ENCODE measurements at regions not wholly inside any gene's neighbourhood (a gene's known extent, or its start where the extent isn't known, plus 50 kb on each side); places are given as distances from the start of the nearest gene placed in this dataset.

GRCh38 chr2:220890931-220891330 lies 681.2 kb downstream of the EPHA4 start:
- DNase-seq: no peak

GRCh38 chr2:220891405-220891804 lies 680.7 kb downstream of the EPHA4 start:
- DNase-seq: no peak

GRCh38 chr2:220892018-220892634 lies 680.0 kb downstream of the EPHA4 start:
- DNase-seq: no peak

- DNase-seq: no peak
Measured at GRCh38 chr2:220893411-220893810, 678.7 kb downstream of the EPHA4 start.

- DNase-seq: no peak
Measured at GRCh38 chr2:220894069-220894468, 678.0 kb downstream of the EPHA4 start.

GRCh38 chr2:220899492-220899891 lies 672.6 kb downstream of the EPHA4 start:
- no peak for DNase-seq

GRCh38 chr2:220904015-220904414 lies 668.1 kb downstream of the EPHA4 start:
- no peak for DNase-seq

DNA sequence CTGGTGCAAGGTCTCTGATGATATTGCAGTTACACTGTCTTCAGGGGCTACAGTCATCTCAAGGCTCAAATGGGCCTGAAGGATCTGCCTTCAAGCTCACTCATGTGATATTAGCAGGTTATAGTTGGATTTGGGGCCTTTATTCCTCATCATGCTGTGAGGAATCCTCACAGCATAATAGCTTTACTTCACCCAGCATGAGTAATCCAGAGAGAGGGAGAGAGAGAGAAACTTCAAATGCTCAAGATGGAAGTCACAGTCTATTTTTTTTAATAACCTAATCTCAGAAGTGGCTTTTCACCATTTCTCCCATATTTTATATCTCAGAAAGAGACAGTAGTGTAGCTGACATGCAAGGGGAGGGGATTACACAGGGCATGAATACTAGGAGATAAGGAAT lies 658.7 kb downstream of the EPHA4 start:
- DNase-seq: no peak

DNA sequence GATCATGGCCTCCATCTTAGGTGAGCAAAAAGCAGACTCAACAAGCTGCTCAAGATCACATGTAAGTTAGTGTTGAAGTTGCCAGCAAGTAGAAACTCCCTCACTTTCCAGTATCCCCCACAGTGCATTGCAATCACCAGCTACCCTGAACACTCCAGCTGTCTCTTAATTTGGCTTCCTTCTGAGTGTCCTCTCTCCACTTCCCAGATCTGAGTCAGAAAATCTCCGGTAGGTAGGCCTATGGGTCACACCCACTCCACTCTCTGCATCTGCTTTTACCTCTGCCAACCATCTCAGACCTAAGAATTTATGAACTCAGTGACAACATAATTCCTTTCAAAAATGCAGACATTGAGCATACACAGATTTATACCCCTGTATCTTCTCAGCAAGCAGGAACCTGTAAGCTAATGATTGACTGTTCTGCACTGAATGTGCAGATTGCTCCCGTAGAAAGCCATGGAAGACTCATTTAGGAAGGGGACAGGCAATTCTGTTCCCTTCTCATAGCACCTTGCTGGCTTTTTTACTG lies 656.9 kb downstream of the EPHA4 start:
- no peak for DNase-seq

DNA sequence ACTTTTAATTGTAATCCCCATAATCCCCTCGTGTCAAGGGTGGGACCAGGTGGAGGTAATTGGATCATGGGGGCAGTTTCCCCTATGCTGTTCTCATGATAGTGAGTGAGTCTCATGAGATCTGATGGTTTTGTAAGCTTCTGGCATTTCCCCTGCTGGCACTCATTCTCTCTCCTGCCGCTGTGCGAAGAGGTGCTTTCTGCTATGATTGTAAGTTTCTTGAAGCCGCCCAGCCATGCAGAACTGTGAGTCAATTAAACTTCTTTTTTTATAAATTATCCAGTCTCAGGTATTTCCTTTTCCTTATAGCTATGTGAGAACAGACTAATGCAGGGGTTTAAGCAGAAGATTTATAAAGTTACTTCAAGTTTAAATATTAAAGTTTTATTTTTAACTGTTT lies 655.2 kb downstream of the EPHA4 start:
- no peak for DNase-seq

DNA sequence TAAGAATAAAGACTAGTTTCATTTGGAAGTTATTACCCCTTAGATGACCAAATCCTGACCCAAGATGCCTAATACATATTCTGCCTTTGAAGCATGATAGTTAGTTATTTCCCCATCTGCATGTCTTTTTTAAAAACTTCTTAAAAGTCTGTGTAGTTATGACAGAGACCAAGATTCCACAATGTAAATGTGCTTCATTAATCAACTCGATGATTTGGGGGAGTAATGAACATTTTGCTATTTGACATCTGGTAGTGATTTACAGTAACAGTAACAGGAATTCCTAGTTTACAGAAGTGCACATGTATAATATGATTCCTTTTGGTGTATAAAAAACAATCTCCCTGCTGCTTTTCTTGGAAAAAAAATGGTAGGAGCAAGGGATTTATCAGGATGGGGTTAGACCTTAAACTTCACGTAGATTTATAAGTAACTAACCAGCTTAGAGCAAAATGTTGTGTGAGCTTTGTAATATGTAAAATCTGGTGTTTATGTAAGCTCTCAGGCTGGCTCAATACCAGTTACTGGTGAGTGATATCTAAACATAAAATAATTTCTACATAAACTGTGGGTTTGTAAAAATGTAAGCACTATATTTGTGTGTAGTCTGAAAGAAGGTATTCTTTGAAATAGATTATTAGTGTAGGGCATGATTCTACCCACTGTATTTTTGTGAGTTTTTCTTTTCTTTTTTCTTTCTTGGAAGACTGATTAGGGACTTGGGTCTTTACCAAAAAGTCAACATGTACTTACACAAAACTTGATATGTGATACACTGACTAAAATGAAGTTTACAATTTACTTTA lies 641.6 kb downstream of the EPHA4 start:
- DNase-seq: no peak

DNA sequence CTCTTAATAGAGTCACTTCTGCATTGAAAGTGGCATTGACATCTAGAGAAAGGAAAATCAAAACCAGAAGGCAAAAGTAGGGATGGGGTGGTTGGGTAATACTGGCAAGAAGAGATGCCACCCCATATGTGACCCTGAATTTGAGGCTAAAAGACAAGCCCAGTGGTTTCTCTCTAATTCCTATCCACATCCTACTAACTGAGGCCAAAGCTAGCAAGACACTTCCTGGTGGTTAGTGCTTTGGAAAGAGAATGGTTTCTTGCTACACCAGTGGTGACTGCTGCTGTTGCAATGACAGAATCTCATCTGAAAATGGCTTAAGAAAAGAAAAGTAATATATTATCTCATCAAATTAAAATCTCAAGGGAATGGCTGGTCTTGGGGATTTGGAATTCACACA lies 640.6 kb downstream of the EPHA4 start:
- no peak for DNase-seq

DNA sequence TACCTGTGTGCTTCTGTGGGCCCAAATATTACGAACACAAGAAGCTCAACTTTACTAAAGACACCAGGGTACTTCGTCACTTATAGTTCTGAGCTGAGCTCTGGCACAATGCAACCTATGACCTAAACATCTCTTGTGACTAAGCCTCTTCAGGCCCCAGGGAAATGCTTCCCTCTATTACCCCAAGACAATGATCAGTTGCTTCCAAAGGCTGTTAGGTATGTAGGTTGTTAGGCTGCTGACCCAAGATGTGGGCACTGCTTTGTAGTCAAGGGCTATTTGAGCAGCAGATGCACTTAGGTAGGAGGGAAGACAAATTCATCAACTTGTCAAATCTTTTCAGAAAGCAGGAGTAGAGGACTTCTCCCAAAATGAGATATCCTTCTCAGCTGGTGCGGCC lies 640.1 kb downstream of the EPHA4 start:
- DNase-seq: no peak

- DNase-seq: no peak
Measured at GRCh38 chr2:220935789-220936321, 636.2 kb downstream of the EPHA4 start.

DNA sequence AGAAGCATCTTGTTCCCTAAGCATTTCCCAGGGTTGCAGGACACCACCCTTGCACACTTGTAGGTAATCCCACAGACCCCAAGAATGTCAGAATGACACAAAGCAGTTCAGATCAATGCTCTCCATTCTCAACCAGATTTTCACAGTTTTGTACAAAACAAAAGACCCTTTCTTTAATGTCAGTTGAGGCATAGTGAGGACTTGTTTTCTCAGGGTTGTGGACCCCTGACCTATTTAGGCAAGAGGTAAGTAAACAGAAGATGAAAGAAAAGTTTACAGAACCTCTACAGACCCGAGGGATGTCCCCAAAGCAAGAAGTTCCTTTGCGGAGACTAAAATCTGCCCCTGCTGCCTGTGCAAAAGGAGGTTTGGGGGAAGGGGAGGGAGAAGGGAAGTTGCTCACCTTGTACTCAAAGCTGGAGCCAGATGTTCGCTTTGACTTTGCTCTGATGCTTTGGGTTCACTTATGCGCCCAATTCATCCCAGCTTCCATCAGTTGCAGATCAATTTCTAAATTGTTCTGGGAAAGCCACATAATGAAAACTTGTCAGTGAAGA lies 635.4 kb downstream of the EPHA4 start:
- no peak for DNase-seq

- DNase-seq: no peak
Measured at GRCh38 chr2:220937245-220937644, 634.9 kb downstream of the EPHA4 start.

DNA sequence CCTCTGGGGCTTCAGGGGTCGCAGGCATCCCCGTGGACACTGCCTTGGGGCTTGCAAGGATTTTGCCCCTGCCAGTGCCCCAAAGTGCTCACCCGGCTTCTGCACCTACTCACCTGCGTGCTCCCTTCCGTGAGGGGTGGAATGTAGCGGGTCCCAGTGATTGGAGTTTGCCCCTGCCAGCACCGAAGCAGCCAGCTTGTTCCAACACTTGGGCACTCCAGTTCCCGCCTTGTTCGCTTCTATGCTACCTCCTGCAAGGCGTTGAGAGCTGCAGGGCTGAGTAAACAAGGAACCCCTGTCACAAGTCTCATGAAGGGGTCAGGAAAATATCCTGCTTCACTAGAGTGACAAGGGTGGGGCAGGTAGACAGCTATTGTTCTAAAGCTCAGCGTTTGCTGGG lies 631.5 kb downstream of the EPHA4 start:
- DNase-seq: no peak

GRCh38 chr2:220941683-220942082 lies 630.4 kb downstream of the EPHA4 start:
- no peak for DNase-seq

- no peak for DNase-seq
Measured at GRCh38 chr2:220946552-220946951, 625.6 kb downstream of the EPHA4 start.

- DNase-seq: no peak
Measured at GRCh38 chr2:220948579-220948978, 623.5 kb downstream of the EPHA4 start.

DNA sequence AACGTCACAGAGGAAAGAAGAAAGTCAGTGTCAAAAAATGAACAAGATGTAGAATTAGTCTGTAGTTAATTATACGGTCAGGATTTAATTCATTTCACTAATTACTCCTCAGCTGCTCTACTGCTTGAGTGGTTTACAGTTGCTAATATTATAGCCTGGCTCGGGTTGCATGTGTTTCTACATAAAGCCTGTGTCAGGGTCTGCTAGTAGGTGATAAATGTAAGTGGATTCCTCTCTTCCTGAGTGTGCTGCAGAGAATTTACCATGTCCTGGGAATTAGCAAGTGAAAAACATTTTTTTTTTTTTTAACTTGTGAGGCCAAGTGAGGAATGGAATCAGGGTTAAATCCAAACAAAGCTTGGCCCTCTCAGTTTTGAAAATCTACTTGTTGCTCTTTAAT lies 622.6 kb downstream of the EPHA4 start:
- no peak for DNase-seq

DNA sequence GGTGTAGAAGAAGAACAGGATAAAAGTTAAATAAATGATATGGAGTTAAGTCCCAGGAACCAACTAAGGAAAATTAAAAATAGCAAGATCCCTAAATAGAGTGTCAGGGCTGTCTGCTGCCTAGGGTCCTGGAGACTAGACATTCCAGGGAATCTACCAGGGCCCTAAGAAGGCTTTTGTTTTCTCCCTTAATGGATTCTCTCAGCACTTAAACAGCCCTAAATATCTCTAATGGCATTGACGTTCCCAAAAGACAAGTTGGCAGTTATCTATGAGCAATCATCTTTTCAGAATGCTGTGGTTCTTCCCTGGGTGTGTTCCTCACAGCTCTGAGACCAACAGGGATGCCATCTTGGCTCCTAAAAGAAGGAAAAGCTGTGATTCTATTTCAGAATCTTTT lies 616.3 kb downstream of the EPHA4 start:
- DNase-seq: no peak

DNA sequence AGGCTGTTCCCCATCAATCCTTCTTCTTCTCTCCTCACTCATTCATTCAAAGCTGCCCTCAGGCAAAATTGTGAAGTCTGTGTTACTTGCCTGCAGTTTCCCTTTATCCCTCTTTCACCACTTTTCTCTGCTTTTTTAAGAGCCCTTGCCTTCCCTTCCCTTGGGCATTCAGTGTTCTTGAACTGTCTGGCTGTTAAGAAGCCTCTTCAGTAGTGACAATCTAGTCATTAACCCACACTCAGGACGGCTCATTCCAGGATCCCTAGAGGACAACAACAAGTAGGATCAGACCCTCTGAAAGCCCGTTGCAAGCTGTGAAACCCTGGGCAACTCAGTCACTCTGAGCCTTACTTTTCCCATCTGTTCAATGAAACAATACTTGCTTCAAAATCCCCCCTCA lies 615.7 kb downstream of the EPHA4 start:
- no peak for DNase-seq

GRCh38 chr2:220959391-220959802 lies 612.7 kb downstream of the EPHA4 start:
- no peak for DNase-seq
